C4-2B (cell line): ENCODE measurements at regions not wholly inside any gene's neighbourhood (a gene's known extent, or its start where the extent isn't known, plus 50 kb on each side); places are given as distances from the start of the nearest gene placed in this dataset.
"Not testable (repeated sequence)": the region's sequence is repeated elsewhere in the genome, so short reads cannot be mapped to it uniquely, and the experiment has no call there.

Source experiments
- H3K27ac ChIP-seq: fragments of 450-650 bp; 2 replicates; pipeline ENCODE4 v1.5.1; 2017
- ZFX ChIP-seq: fragments of 450-650 bp; IDR thresholded peaks from 2 replicates; pipeline ENCODE4 v1.6.1; 2017
- TF ChIP-seq, protein P1 (sequence below): fragments of 450-650 bp; conservative IDR thresholded peaks from 2 replicates; pipeline ENCODE4 v1.5.1; 2017; ENCODE audit warnings: mild to moderate bottlenecking

DNA sequence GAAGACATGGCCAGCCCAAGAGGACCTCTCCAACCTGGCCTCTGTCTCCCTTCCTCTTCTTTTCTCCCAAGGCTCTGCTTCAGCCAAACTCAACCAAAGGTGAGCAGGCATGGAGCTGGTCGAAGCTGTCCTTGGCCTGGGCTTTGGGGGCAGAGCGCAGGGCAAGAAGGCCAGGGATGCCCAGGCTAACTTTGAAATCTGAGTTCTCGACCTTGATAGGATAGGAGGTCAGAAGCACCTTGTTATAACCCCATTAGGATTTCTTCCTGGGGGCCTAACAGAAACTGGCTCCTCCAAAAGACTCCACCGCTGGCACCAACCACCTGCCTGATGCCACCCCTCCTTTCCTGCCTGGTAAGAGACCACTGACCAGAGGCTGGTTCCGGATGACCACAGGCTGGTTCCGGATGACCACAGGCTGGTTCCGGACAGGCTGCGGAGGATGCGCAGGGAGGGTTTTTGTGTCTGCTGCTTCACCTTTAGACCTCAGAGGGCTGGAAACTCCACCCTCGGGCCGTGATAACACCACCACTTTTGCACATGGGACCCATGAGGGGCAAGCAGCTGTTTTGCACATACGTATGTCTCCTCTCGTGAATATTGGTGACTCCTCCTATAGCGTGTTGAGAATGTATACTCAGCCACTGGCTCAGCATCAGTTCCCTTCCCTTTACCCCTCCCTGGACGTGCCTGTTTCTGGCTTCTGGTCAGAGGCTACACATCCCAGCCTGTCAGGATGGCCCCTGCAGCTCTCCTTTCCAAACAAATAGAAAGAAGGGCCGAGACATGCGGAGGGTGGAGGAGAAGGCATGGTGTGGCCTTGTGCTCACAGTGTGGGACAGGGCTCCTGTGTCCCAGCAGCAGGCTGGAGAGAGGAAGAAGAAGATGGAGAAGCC is 140.1 kb downstream of the DNAJB6 start:
- no peak for TF ChIP-seq ZFX
- TF ChIP-seq, protein P1, sequence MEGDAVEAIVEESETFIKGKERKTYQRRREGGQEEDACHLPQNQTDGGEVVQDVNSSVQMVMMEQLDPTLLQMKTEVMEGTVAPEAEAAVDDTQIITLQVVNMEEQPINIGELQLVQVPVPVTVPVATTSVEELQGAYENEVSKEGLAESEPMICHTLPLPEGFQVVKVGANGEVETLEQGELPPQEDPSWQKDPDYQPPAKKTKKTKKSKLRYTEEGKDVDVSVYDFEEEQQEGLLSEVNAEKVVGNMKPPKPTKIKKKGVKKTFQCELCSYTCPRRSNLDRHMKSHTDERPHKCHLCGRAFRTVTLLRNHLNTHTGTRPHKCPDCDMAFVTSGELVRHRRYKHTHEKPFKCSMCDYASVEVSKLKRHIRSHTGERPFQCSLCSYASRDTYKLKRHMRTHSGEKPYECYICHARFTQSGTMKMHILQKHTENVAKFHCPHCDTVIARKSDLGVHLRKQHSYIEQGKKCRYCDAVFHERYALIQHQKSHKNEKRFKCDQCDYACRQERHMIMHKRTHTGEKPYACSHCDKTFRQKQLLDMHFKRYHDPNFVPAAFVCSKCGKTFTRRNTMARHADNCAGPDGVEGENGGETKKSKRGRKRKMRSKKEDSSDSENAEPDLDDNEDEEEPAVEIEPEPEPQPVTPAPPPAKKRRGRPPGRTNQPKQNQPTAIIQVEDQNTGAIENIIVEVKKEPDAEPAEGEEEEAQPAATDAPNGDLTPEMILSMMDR, result no peak
- H3K27ac ChIP-seq, result no peak overlapping the region

DNA sequence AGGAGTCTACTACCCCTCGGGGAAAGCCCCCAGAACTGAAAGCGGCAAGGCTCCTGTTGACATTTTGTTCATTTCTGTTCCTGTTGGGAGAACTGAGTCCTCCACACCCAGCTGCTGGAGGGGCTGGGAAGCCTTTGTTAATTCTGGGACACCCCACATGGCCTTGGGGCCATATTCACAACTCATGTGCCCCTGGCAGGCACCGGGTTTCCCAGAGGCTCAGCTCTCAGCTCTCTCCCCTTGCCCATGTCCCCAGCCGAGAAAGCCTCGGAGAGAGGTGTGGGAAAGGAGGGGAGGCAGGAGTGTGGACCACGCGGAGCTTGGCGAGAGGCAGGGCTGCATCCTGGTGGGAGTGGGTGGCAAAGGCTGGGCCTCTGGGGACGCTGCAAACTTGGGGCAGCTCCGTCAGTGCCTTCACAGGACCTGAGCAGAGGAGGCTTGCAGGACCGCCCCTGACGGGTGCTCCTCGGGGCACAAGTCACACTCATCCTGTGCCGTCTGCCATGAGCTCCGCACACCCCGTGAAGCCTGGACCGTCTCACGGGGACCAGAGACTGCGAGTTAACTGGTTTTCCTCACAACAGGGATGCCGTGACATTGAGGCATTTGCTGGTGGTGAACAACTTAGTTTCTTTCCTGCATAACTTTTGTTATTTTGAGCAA is 140.9 kb downstream of the DNAJB6 start:
- TF ChIP-seq ZFX, result no peak
- TF ChIP-seq, protein P1, result no peak
- no peak overlapping the region for H3K27ac ChIP-seq

DNA sequence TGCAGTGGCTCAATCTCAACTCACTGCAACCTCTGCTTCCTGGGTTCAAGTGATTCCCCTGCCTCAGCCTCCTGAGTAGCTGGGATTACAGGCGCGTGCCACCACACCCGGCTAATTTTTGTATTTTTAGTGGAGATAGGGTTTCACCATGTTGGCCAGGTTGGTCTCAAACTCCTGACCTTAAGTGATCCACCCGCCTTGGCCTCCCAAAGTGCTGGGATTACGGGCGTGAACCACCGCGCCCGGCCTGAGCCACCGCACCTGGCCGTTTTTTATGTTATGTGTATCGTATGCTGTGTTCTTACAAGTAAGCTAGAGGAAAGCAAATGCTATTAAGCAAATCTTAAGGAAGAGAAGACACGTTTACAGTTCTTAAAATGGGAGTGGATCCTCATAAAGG is 141.8 kb downstream of the DNAJB6 start:
- H3K27ac ChIP-seq, result not testable (repeated sequence)

DNA sequence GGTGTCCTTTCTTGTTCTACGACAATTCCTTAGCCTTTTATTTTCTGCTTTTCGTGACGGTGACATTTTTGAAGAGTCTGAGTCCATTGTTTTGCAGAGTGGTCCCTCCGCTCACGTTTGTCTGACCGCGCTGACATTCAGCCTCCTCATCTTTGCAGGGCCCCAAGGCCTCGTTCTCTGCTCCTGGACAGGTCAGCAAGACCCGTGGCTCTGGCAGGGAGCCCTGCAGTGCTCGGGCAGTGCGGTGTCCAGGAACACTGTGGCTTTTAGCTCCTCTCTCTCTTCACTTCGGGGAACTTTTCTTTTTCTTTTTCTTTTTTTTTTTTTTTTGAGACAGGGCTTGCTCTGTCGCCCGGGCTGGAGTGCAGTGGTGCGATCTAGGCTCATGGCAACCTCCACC is 142.5 kb downstream of the DNAJB6 start:
- TF ChIP-seq ZFX, result no peak
- TF ChIP-seq, protein P1, result no peak
- H3K27ac ChIP-seq, result no peak overlapping the region

DNA sequence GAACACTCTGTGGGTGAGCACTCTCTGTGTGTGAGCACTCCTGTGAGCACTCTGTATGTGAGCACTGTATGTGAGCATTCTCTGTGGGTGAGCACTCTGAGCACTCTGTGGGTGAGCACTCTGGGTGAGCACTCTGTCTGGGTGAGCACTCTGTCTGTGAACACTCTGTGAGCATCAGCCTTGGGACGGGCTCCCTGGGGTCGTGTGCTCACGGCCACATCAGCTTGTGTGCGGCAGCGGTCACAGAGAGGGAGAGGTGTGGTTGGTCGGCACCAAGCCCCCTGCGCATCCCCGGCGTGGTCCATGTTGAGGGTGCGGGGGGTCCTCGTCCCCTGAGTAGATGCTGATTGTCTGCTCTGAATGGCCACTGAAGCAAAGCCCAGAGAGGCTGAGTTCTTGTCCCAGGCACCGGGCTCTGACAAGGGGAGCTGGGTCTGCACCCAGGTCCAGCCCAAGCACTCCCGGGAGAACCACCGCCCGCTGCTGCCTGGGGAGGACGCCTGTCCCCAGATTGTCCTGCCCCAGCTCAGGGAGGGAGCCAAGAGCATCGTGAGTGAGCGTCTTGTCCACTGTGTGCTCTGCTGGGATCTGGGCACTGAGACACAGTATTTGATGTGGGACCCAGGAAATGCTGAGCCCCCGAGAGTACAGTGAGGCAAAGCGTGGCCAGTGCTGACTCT is 143.7 kb downstream of the DNAJB6 start:
- H3K27ac ChIP-seq, result no peak overlapping the region
- TF ChIP-seq, protein P1, result no peak
- TF ChIP-seq ZFX, result no peak

DNA sequence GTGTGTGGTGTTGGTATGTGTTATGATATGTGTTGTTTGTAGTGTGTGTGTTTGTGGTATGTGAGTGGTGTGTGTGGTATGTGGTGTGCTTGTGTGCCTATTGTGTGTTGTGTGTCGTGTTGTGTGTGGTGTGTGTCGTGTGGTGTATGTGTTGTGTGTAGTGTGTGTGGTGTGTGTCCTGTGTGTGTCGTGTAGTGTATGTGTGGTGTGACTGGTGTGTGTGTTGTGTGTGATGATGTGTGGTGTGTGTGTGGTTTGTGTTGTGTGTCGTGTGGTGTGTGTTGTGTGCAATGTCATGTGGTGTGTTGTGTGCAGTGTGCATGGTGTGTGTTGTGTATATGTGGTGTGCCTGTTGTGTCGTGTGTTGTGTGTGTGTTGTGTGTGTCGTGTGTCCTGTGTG is 144.6 kb downstream of the DNAJB6 start:
- TF ChIP-seq ZFX, result no peak
- TF ChIP-seq, protein P1, result no peak

DNA sequence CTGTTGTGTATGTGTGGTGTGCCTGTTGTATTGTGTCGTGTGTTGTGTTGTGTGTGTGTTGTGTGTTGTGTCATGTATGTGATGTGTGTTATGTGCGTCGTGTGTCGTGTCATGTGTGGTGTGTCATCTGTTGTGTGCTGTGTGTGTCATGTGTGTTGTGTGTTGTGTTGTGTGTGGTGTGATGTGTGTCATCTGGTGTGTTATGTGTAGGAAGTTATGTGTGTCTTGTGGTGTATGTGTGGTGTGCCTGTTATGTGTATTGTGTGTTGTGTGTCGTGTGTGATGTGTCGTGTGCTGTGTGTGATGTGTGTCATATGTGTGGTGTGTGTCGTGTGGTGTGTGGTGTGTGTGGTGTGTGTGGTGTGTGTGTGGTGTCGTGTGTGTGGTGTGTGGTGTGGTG is 145.2 kb downstream of the DNAJB6 start:
- TF ChIP-seq, protein P1, result no peak
- no peak for TF ChIP-seq ZFX
- H3K27ac ChIP-seq, result no peak overlapping the region

More for the DNA sequence above, 144.6 kb downstream of the DNAJB6 start:
- no peak overlapping the region for H3K27ac ChIP-seq
